Astrocyte (in vitro differentiated cells and primary cell): ENCODE measurements at regions not wholly inside any gene's neighbourhood (a gene's known extent, or its start where the extent isn't known, plus 50 kb on each side); places are given as distances from the start of the nearest gene placed in this dataset.

Experiments used
- DNase-seq: peaks from one replicate; pipeline ENCODE4 v3.0.0-alpha.2; 2010; ENCODE audit warnings: low read depth
- FAIRE-seq: peaks from 2 replicates; lab custom pipeline; 2011; peaks lifted over from hg19 to GRCh38; lab: Jason Lieb, UNC
- H2AFZ ChIP-seq: 2 replicates; pipeline ENCODE4 v1.6.0; 2012; ENCODE audit warnings: low read depth, low read length, inconsistent platforms
- H3K27ac ChIP-seq: 2 replicates; pipeline ENCODE4 v1.5.1; 2011; ENCODE audit warnings: low read depth, low read length, inconsistent platforms
- H3K27me3 ChIP-seq: 2 replicates; pipeline ENCODE4 v1.6.0; 2011; ENCODE audit warnings: low read length, inconsistent platforms; ENCODE audit not compliant: insufficient read depth
- H3K36me3 ChIP-seq: 2 replicates; pipeline ENCODE4 v1.5.1; 2011; ENCODE audit warnings: low read length, inconsistent platforms; ENCODE audit not compliant: insufficient read depth
- H3K4me1 ChIP-seq: 2 replicates; pipeline ENCODE4 v1.5.1; 2011; ENCODE audit warnings: low read length, inconsistent platforms; ENCODE audit not compliant: insufficient read depth
- H3K4me2 ChIP-seq: 2 replicates; pipeline ENCODE4 v1.6.0; 2012; ENCODE audit warnings: low read length, inconsistent platforms
- H3K4me3 ChIP-seq: 2 replicates; pipeline ENCODE4 v1.5.1; 2011; ENCODE audit warnings: low read depth, mild to moderate bottlenecking, low read length, inconsistent platforms; ENCODE audit not compliant: insufficient read depth
- H3K79me2 ChIP-seq: 2 replicates; pipeline ENCODE4 v1.6.0; 2012; ENCODE audit warnings: mild to moderate bottlenecking, low read length, inconsistent platforms; ENCODE audit not compliant: insufficient read depth
- H3K9ac ChIP-seq: 2 replicates; pipeline ENCODE4 v1.6.0; 2012; ENCODE audit warnings: mild to moderate bottlenecking, low read length, inconsistent platforms
- H3K9me3 ChIP-seq: 2 replicates; pipeline ENCODE4 v1.5.1; 2012; ENCODE audit warnings: low read depth, mild to moderate bottlenecking, low read length, inconsistent platforms; ENCODE audit not compliant: insufficient read depth
- H4K20me1 ChIP-seq: 2 replicates; pipeline ENCODE4 v1.6.0; 2012; ENCODE audit warnings: low read length, inconsistent platforms; ENCODE audit not compliant: insufficient read depth
- H3K27ac Mint-ChIP-seq: one replicate; pipeline ENCODE4 v1.8.0; 2021; ENCODE audit warnings: mild to moderate bottlenecking, mixed read lengths; ENCODE audit not compliant: unreplicated experiment
- H3K27me3 Mint-ChIP-seq: one replicate; pipeline ENCODE4 v1.8.0; 2021; ENCODE audit warnings: low read depth, mixed read lengths; ENCODE audit not compliant: unreplicated experiment
- H3K36me3 Mint-ChIP-seq: one replicate; pipeline ENCODE4 v1.8.0; 2021; ENCODE audit warnings: low read depth, mixed read lengths; ENCODE audit not compliant: unreplicated experiment
- H3K4me1 Mint-ChIP-seq: one replicate; pipeline ENCODE4 v1.8.0; 2021; ENCODE audit warnings: low read depth, mixed read lengths; ENCODE audit not compliant: unreplicated experiment
- H3K4me3 Mint-ChIP-seq: one replicate; pipeline ENCODE4 v1.8.0; 2021; ENCODE audit warnings: mild to moderate bottlenecking, moderate library complexity, mixed read lengths; ENCODE audit not compliant: unreplicated experiment
- H3K9me3 Mint-ChIP-seq: one replicate; pipeline ENCODE4 v1.8.0; 2021; ENCODE audit warnings: mild to moderate bottlenecking, mixed read lengths; ENCODE audit not compliant: unreplicated experiment
- EZH2 ChIP-seq: IDR thresholded peaks from 2 replicates; pipeline ENCODE4 v1.6.1; 2012; ENCODE audit warnings: mild to moderate bottlenecking, low read length, inconsistent platforms; ENCODE audit not compliant: insufficient read depth
- TF ChIP-seq, protein P1 (sequence below): IDR thresholded peaks from 2 replicates; pipeline ENCODE4 v1.5.1; 2011; ENCODE audit warnings: low read depth, mild to moderate bottlenecking, inconsistent platforms, low read length, moderate library complexity; ENCODE audit not compliant: insufficient read depth

DNA sequence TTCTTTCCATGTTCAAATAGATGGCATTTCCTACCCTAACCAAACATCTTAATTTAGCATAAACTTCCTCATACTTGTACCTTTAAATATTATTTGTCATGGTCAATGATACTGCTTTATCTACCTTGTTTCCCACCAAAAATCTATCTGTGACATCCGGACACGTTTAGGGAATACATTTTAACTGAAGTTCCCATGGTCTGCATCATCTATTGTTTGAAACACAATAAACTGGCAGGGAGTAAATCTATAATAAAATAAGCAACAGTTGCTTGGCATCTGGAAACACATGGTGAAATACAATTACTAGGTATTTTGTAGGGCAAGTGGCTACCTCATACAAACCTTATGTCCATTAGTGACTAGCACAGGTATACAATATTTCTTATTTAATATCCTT lies 289.1 kb downstream of the GJA1 start:
- H3K9me3 ChIP-seq, result no peaks in the 10 kb centered on the region
- DNase-seq (no peak), FAIRE-seq (no peak)
- no peaks in the 10 kb centered on the region for H3K79me2 ChIP-seq
- H3K9me3 Mint-ChIP-seq, result no peaks in the 10 kb centered on the region
- H2AFZ ChIP-seq, result no peak overlapping the region
- no peaks in the 10 kb centered on the region for H3K27me3 ChIP-seq
- H3K36me3 ChIP-seq, result no peaks in the 10 kb centered on the region
- H3K4me2 ChIP-seq, result no peak overlapping the region
- H3K4me3 ChIP-seq, result no peak overlapping the region
- no peaks in the 10 kb centered on the region for H3K27me3 Mint-ChIP-seq
- H3K27ac ChIP-seq, result no peak overlapping the region
- no peaks in the 10 kb centered on the region for H3K36me3 Mint-ChIP-seq
- no peak overlapping the region for H3K9ac ChIP-seq
- no peaks in the 10 kb centered on the region for H4K20me1 ChIP-seq
- H3K4me3 Mint-ChIP-seq, result no peak overlapping the region
- TF ChIP-seq, protein P1, sequence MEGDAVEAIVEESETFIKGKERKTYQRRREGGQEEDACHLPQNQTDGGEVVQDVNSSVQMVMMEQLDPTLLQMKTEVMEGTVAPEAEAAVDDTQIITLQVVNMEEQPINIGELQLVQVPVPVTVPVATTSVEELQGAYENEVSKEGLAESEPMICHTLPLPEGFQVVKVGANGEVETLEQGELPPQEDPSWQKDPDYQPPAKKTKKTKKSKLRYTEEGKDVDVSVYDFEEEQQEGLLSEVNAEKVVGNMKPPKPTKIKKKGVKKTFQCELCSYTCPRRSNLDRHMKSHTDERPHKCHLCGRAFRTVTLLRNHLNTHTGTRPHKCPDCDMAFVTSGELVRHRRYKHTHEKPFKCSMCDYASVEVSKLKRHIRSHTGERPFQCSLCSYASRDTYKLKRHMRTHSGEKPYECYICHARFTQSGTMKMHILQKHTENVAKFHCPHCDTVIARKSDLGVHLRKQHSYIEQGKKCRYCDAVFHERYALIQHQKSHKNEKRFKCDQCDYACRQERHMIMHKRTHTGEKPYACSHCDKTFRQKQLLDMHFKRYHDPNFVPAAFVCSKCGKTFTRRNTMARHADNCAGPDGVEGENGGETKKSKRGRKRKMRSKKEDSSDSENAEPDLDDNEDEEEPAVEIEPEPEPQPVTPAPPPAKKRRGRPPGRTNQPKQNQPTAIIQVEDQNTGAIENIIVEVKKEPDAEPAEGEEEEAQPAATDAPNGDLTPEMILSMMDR, result no peak
- no peak for TF ChIP-seq EZH2
- no peaks in the 10 kb centered on the region for H3K4me1 ChIP-seq
- H3K27ac Mint-ChIP-seq, result no peak overlapping the region
- H3K4me1 Mint-ChIP-seq, result peaks cover 2% of the 10 kb centered on the region

DNA sequence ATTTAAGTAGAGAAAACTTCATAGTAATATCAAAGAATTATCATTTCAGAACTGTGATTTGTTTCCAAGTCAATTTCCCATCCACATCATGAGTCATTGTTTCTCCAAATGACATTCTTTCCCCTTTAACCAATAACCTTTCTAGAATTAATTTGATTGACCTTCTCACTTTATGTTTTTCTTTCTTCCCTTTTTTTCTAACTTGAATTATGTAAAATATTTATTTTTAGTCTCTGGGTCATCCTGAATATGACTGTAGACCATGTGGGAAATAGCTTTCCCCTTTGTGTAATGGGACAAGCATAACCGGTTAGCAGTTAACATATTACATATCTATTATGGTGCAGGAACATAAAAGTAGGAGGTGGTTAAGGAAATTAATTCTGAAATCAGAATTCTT lies 291.1 kb downstream of the GJA1 start:
- no peaks in the 10 kb centered on the region for H3K4me1 ChIP-seq
- H3K36me3 ChIP-seq, result no peaks in the 10 kb centered on the region
- Mint-ChIP-seq H3K36me3 (no peaks in the 10 kb centered on the region), H3K4me1 (peaks cover 2% of the 10 kb centered on the region), H3K27me3 (no peaks in the 10 kb centered on the region), H3K27ac (no peak overlapping the region), H3K9me3 (peaks cover 11% of the 10 kb centered on the region), H3K4me3 (no peak overlapping the region)
- H3K9me3 ChIP-seq, result no peaks in the 10 kb centered on the region
- no peaks in the 10 kb centered on the region for H3K27me3 ChIP-seq
- TF ChIP-seq, protein P1, result no peak
- TF ChIP-seq EZH2, result no peak
- H2AFZ ChIP-seq, result no peak overlapping the region
- no peak for FAIRE-seq
- no peaks in the 10 kb centered on the region for H3K79me2 ChIP-seq
- H3K27ac ChIP-seq, result no peak overlapping the region
- H4K20me1 ChIP-seq, result no peaks in the 10 kb centered on the region
- H3K9ac ChIP-seq, result no peak overlapping the region
- H3K4me2 ChIP-seq, result no peak overlapping the region
- no peak overlapping the region for H3K4me3 ChIP-seq
- peak; percentile 25 for DNase-seq

DNA sequence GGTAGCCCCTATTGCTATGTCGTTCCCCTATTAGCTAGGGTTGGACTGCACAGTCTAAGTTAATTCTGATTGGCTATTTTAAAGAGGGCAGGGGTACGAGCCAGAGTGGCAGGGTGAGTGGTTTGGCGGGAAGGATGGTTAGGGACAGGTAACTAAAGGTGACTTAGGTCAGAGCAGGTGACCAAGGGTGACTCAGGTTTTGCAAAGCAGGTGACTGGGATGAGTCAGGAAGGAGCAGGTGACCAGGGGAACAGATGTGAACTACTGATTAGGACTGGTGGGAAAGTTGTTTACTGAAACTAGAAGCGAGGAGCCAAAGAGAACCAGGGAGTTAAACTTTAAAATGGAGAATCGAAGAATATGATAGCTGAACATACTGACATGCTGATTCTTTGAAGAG lies 295.2 kb downstream of the GJA1 start:
- Histone ChIP-seq H3K9ac (no peak overlapping the region), H2AFZ (no peak overlapping the region), H3K9me3 (no peaks in the 10 kb centered on the region), H3K36me3 (no peaks in the 10 kb centered on the region), H3K4me1 (no peaks in the 10 kb centered on the region), H3K27ac (no peak overlapping the region), H3K4me3 (no peak overlapping the region), H3K4me2 (no peak overlapping the region), H3K27me3 (no peaks in the 10 kb centered on the region), H3K79me2 (no peaks in the 10 kb centered on the region), H4K20me1 (no peaks in the 10 kb centered on the region)
- H3K27me3 Mint-ChIP-seq, result no peaks in the 10 kb centered on the region
- peaks cover 2% of the 10 kb centered on the region for H3K4me1 Mint-ChIP-seq
- no peak overlapping the region for H3K4me3 Mint-ChIP-seq
- H3K9me3 Mint-ChIP-seq, result peaks cover 11% of the 10 kb centered on the region
- FAIRE-seq (no peak), DNase-seq (no peak)
- TF ChIP-seq, protein P1, result no peak
- no peak for TF ChIP-seq EZH2
- no peak overlapping the region for H3K27ac Mint-ChIP-seq
- no peaks in the 10 kb centered on the region for H3K36me3 Mint-ChIP-seq
